Astrocyte of the cerebellum (primary cell): ENCODE measurements at regions not wholly inside any gene's neighbourhood (a gene's known extent, or its start where the extent isn't known, plus 50 kb on each side); places are given as distances from the start of the nearest gene placed in this dataset.

Experiments
- DNase-seq: peaks from one replicate; pipeline ENCODE4 v3.0.0-alpha.2; 2011; ENCODE audit warnings: low read depth
- H3K4me3 ChIP-seq: 2 replicates; pipeline ENCODE4 v1.5.1; 2011; ENCODE audit warnings: mild to moderate bottlenecking, low read depth, low read length, moderate library complexity
- CTCF ChIP-seq: IDR thresholded peaks from 2 replicates; pipeline ENCODE4 v1.5.1; 2012; ENCODE audit warnings: low read length, low read depth, moderate library complexity, mild to moderate bottlenecking; ENCODE audit errors: missing control alignments
- in situ Hi-C: cut with HindIII; loops from 2 replicates; pipeline ENCODE4 v1.10.0; 2017; ENCODE audit warnings: low sequenced_read_pairs

GRCh38 chr4:38567457-38567856 is 96.5 kb upstream of the KLF3 start:
- no peak overlapping the region for H3K4me3 ChIP-seq
- in situ Hi-C loops: no loop called here
- TF ChIP-seq CTCF: no peak
- DNase-seq: no peak

- H3K4me3 ChIP-seq: no peak overlapping the region
- DNase-seq: no peak
- in situ Hi-C loops: no loop called here
- TF ChIP-seq CTCF: no peak
These were observed 95.2 kb upstream of the KLF3 start for GRCh38 chr4:38568768-38569167.

- TF ChIP-seq CTCF: no peak
- DNase-seq: no peak
- H3K4me3 ChIP-seq: no peak overlapping the region
- in situ Hi-C loops: no loop called here
These were observed 93.2 kb upstream of the KLF3 start for GRCh38 chr4:38570647-38571276.

- no peak for TF ChIP-seq CTCF
- in situ Hi-C loops: no loop called here
These were observed 91.2 kb upstream of the KLF3 start for GRCh38 chr4:38572793-38573192.

DNA sequence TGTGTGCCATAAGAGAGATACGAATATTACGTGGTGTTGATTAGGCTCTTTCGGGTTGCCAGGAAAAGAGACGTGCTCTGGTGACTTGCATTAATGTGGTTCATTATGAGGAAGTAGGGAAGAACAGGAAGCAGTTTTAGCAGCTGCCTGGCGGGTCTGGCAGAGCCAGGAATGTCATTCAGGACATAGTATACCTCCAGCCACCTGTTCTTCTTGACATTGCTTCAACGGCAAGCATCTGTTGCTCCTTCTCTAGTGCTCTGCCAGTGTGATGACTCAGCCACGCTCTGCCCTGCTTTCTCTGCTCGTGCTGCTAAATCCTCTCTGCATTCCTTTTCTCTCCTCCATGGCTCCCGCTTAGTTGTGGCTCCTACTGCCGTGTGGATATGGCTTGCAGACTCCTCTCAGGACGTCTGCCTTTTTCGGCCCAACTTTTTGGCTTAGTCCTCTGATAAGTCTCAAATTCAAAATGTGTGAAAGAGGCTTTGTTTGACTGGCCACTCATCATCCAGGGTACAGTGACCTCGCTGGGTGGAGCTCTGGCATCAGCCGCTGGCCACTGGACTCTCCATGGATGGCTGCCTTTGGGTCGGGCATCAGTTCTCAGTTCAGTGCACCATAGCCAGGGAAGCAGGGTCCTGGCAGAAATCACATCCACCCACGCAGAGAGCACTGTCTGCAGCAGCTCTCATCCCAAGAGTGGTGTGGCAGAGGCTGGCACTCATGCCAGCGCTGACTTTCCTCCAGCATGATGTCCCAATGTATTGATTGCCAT is 89.3 kb upstream of the KLF3 start:
- no peak for DNase-seq
- in situ Hi-C loops: no loop called here
- H3K4me3 ChIP-seq: no peak overlapping the region
- no peak for TF ChIP-seq CTCF

More at GRCh38 chr4:38572793-38573192, 91.2 kb upstream of the KLF3 start:
- no peak for DNase-seq
- no peak overlapping the region for H3K4me3 ChIP-seq

- no peak overlapping the region for H3K4me3 ChIP-seq
- TF ChIP-seq CTCF: no peak
- in situ Hi-C loops: no loop called here
- no peak for DNase-seq
These were observed 87.2 kb upstream of the KLF3 start for GRCh38 chr4:38576767-38577166.
